Muscle of leg (tissue), 3 donors: ENCODE measurements at regions not wholly inside any gene's neighbourhood (a gene's known extent, or its start where the extent isn't known, plus 50 kb on each side); places are given as distances from the start of the nearest gene placed in this dataset.
"Not testable (repeated sequence)": the region's sequence is repeated elsewhere in the genome, so short reads cannot be mapped to it uniquely, and the experiment has no call there.

Experiments used
- DNase-seq: peaks from one replicate; pipeline ENCODE4 v3.0.0; 2013
- H3K27ac ChIP-seq: one replicate; pipeline ENCODE4 v1.5.1; 2013; ENCODE audit warnings: mild to moderate bottlenecking, low read length, control low read depth
- H3K27me3 ChIP-seq: one replicate; pipeline ENCODE4 v1.6.1; 2013; ENCODE audit warnings: low read length; ENCODE audit not compliant: control insufficient read depth, insufficient read depth
- H3K36me3 ChIP-seq: one replicate; pipeline ENCODE4 v1.6.1; 2013; ENCODE audit warnings: low read length; ENCODE audit not compliant: control insufficient read depth, insufficient read depth
- H3K4me1 ChIP-seq: one replicate; pipeline ENCODE4 v1.6.1; 2013; ENCODE audit warnings: low read length; ENCODE audit not compliant: control insufficient read depth, insufficient read depth
- H3K4me3 ChIP-seq: one replicate; pipeline ENCODE4 v1.5.1; 2013; ENCODE audit warnings: low read length, control low read depth
- H3K9me3 ChIP-seq: replicated peaks from 2 replicates; pipeline ENCODE4 v1.6.1; 2013; ENCODE audit warnings: low read depth, low read length; ENCODE audit not compliant: control insufficient read depth
- WGBS: methylation state at CpG from one replicate; pipeline ENCODE4 v1.1.5; 2013; ENCODE audit warnings: missing lambda C conversion rate; ENCODE audit not compliant: insufficient coverage; 5-methylcytosine and 5-hydroxymethylcytosine counted together

DNA sequence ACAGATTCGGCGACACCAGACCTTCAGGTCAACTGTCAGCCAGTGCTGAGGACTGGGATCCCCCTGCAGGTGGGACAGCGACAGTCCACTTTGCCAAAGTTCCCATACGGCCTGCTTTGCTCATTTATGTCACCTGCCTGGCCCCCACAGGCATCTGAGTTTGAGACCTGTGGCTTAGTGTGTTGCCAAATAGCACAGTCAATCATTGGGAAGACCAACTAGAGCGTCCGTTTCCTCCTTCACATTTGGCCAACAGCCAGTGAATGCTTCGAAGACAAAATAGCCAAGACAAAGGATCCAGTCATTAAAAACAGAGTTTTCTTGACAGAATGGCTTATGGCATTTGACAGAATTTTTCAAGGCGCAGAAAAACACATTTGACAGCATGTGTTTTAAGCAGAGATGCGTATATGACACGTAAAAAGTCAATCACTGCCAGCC is 113.8 kb downstream of the ABCC12 start:
- Histone ChIP-seq H3K4me3 (no peak overlapping the region), H3K9me3 (no peaks in the 10 kb centered on the region), H3K4me1 (no peaks in the 10 kb centered on the region), H3K27ac (no peak overlapping the region), H3K27me3 (no peaks in the 10 kb centered on the region), H3K36me3 (no peaks in the 10 kb centered on the region)
- 50% methylated on average over 8 of the region's 10 CpGs for WGBS
- peak; percentile 21 for DNase-seq

GRCh38 chr16:48035142-48035541 is 120.7 kb downstream of the ABCC12 start:
- no peak for DNase-seq
- 44% methylated on average over 2 of the region's 4 CpGs for WGBS

GRCh38 chr16:48030926-48031325 is 124.9 kb downstream of the ABCC12 start:
- Histone ChIP-seq H3K4me3 (no peak overlapping the region), H3K9me3 (no peaks in the 10 kb centered on the region), H3K4me1 (no peaks in the 10 kb centered on the region), H3K36me3 (no peaks in the 10 kb centered on the region), H3K27me3 (no peaks in the 10 kb centered on the region), H3K27ac (no peak overlapping the region)
- WGBS = 88% methylated on average over 1 of the region's 6 CpGs
- no peak for DNase-seq

More at GRCh38 chr16:48035142-48035541, 120.7 kb downstream of the ABCC12 start:
- Histone ChIP-seq H3K27ac (no peak overlapping the region), H3K4me3 (no peak overlapping the region), H3K9me3 (no peaks in the 10 kb centered on the region), H3K4me1 (no peaks in the 10 kb centered on the region), H3K27me3 (no peaks in the 10 kb centered on the region), H3K36me3 (no peaks in the 10 kb centered on the region)

DNA sequence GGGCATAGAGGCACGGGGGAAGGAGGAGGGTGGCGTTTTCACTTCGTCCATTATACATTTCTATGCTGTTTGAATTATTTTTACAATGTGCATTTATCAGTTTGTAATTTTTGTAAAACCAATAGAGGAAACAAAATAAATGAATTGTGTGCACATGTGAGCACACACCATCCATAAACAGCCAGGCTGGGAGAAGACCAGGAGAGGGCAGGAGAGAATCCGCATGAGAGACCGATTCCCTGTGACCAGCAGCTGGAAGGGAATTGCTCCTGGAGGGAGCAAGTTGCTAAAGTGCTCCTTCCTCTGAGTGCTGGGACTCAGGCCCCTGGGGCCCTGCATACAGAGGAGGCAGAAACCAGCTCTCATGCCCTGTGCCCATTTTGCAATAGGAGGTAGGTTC is 126.0 kb downstream of the ABCC12 start:
- H3K4me1 ChIP-seq = no peaks in the 10 kb centered on the region
- H3K4me3 ChIP-seq = no peak overlapping the region
- no peak overlapping the region for H3K27ac ChIP-seq
- no peaks in the 10 kb centered on the region for H3K27me3 ChIP-seq
- no peak for DNase-seq
- H3K36me3 ChIP-seq = no peaks in the 10 kb centered on the region
- WGBS = no CpG with 5 or more reads among the region's 5 CpGs
- no peaks in the 10 kb centered on the region for H3K9me3 ChIP-seq

DNA sequence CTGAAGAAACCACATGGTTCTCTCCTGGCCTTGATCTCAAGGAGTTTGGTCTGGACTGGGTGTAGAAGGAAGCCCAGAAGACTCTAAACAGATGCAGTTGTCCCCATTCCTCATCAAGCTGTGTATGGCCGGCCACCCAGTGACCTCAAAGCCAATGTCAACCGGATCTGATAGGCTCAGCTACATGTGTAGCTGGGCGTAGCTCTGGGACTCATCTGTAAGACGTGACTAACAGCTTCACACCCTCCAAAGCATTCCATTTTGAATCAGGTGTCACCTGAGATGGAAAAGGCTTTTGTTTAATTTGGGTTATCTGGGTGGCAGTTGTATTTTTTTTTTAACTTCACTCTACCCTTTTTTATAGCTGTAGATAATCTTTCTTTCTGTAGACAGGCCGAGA is 130.4 kb downstream of the ABCC12 start:
- 71% methylated on average over 1 of the region's 5 CpGs for WGBS
- Histone ChIP-seq H3K4me1 (no peaks in the 10 kb centered on the region), H3K4me3 (no peak overlapping the region), H3K27ac (no peak overlapping the region), H3K9me3 (no peaks in the 10 kb centered on the region), H3K27me3 (no peaks in the 10 kb centered on the region), H3K36me3 (no peaks in the 10 kb centered on the region)
- DNase-seq = no peak

- WGBS = 47% methylated on average over 2 of the region's 5 CpGs
- no peaks in the 10 kb centered on the region for H3K4me1 ChIP-seq
Measured at GRCh38 chr16:48024042-48024441, 131.8 kb downstream of the ABCC12 start.

GRCh38 chr16:48022496-48022895 is 133.3 kb downstream of the ABCC12 start:
- H3K36me3 ChIP-seq = no peaks in the 10 kb centered on the region
- H3K4me3 ChIP-seq = no peak overlapping the region
- no peaks in the 10 kb centered on the region for H3K9me3 ChIP-seq
- 60% methylated on average over 2 of the region's 5 CpGs for WGBS
- no peak for DNase-seq
- no peaks in the 10 kb centered on the region for H3K4me1 ChIP-seq
- H3K27ac ChIP-seq = no peak overlapping the region
- H3K27me3 ChIP-seq = no peaks in the 10 kb centered on the region

More at GRCh38 chr16:48024042-48024441, 131.8 kb downstream of the ABCC12 start:
- Histone ChIP-seq H3K27me3 (no peaks in the 10 kb centered on the region), H3K36me3 (no peaks in the 10 kb centered on the region), H3K9me3 (no peaks in the 10 kb centered on the region), H3K27ac (no peak overlapping the region), H3K4me3 (no peak overlapping the region)
- no peak for DNase-seq

- WGBS = 33% methylated on average over 2 of the region's 6 CpGs
- not testable (repeated sequence) for H3K9me3 ChIP-seq, H3K4me3 ChIP-seq, H3K36me3 ChIP-seq, H3K27ac ChIP-seq, DNase-seq, H3K4me1 ChIP-seq, H3K27me3 ChIP-seq
Measured at GRCh38 chr16:48020617-48021016, 135.2 kb downstream of the ABCC12 start.

GRCh38 chr16:48014349-48015135 is 141.3 kb downstream of the ABCC12 start:
- WGBS = 85% methylated on average over 7 of the region's 10 CpGs
- Histone ChIP-seq H3K9me3 (no peaks in the 10 kb centered on the region), H3K4me1 (no peaks in the 10 kb centered on the region), H3K27me3 (no peaks in the 10 kb centered on the region), H3K36me3 (no peaks in the 10 kb centered on the region), H3K27ac (no peak overlapping the region), H3K4me3 (no peak overlapping the region)
- no peak for DNase-seq

DNA sequence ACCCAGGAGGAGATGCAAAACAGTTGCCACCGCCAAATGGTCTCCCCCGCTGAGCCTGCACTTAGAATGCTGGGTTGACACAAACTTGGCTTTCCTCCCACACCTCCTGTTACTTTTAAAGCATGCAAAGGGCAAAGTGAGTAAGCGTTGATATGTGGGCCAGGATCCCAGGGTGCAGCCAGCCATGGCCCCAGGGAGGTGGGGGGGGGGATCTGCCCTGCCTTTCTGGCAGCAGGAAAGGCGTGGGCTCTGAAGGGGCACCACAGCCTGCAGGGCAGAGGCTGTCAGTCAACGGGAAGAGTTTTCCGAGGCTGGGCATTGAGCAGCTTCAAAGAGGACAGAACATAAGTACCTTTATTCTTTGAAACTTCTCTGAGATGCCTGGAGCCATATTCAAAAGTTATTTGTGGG is 142.3 kb downstream of the ABCC12 start:
- WGBS = 100% methylated on average over 2 of the region's 6 CpGs
- no peaks in the 10 kb centered on the region for H3K4me1 ChIP-seq
- H3K9me3 ChIP-seq = no peaks in the 10 kb centered on the region
- DNase-seq = no peak
- H3K4me3 ChIP-seq = no peak overlapping the region
- no peak overlapping the region for H3K27ac ChIP-seq
- no peaks in the 10 kb centered on the region for H3K36me3 ChIP-seq
- no peaks in the 10 kb centered on the region for H3K27me3 ChIP-seq
